ENCODE measurements at regions not wholly inside any gene's neighbourhood (a gene's known extent, or its start where the extent isn't known, plus 50 kb on each side); places are given as distances from the start of the nearest gene placed in this dataset.
"Not testable (repeated sequence)": the region's sequence is repeated elsewhere in the genome, so short reads cannot be mapped to it uniquely, and the experiment has no call there.

DNA sequence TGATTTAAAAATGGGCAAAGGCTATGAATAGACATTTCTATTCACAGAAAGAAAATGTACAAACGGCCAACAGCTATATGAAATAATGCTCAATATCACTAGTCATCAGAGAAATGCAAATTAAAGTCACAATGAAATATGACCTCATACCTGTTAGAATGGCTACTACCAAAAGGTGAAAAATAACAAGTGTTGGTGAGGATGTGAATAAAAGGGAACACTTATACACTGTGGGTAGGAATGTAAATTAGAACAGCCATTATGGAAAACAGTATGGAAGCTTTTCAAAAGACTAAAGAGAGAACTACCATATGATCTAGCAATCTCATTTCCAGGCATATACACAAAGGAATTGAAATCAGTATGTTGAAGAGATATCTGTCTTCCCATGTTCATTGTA lies 118.9 kb upstream of the SPOPL start:
- no peak overlapping the region for H3K4me3 ChIP-seq (ENCODE audit: low read depth, low read length)
- ChIA-PET POLR2A (no interaction called here), CTCF (no interaction called here)
- TF ChIP-seq, protein P1, sequence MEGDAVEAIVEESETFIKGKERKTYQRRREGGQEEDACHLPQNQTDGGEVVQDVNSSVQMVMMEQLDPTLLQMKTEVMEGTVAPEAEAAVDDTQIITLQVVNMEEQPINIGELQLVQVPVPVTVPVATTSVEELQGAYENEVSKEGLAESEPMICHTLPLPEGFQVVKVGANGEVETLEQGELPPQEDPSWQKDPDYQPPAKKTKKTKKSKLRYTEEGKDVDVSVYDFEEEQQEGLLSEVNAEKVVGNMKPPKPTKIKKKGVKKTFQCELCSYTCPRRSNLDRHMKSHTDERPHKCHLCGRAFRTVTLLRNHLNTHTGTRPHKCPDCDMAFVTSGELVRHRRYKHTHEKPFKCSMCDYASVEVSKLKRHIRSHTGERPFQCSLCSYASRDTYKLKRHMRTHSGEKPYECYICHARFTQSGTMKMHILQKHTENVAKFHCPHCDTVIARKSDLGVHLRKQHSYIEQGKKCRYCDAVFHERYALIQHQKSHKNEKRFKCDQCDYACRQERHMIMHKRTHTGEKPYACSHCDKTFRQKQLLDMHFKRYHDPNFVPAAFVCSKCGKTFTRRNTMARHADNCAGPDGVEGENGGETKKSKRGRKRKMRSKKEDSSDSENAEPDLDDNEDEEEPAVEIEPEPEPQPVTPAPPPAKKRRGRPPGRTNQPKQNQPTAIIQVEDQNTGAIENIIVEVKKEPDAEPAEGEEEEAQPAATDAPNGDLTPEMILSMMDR (IDR thresholded peaks at IDR 0.05; ENCODE audit: insufficient read depth, low read length, missing control alignments) = no peak
- no peak for DNase-seq (ENCODE audit: low read depth, low spot score)

DNA sequence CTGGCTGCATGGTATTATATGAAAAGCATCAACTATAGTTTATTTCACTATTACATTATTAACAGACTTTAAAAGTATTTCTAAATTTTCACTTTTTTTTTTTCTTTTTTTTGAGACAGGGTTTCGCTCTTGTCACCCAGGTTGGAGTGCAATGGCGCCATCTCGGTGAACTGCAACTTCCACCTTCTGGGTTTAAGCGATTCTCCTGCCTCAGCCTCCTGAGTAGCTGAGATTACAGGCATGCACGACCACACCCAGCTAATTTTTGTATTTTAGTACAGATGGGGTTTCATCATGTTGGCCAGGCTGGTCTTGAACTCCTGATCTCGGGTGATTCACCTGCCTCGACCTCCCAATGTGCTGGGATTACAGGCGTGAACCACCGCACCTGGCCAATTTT lies 115.4 kb upstream of the SPOPL start:
- H3K4me3 ChIP-seq (ENCODE audit: low read depth, low read length); DNase-seq (ENCODE audit: low read depth, low spot score); POLR2A ChIA-PET: not testable (repeated sequence)
- CTCF ChIA-PET = interaction anchor here (1.4 kb wide), 1 partner anchor 13 kb away, joined by 5 read pairs; no protein-coding TSS in a partner anchor

DNA sequence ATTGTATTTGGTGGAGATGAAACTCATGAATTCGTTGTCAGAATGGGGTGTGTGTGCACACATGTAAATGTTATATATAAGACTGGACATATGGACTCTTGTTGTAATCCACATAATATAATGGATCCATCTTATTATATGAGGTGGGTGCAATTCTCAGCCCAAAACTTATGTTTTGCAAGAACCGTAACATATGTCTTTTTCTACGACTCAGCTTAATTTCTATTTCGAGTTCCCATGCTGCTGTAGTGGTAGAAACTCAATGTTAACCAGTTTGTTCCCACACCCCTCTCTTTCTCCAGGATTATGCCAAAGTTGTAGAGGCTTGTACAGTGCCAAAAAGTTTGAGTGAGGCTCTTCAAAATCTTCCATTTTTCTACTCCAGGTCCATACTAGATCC lies 112.5 kb upstream of the SPOPL start:
- no peak for DNase-seq (ENCODE audit: low read depth, low spot score)
- H3K4me3 ChIP-seq (ENCODE audit: low read depth, low read length) = no peak overlapping the region
- ChIA-PET POLR2A (no interaction called here), CTCF (interaction anchor here (2.0 kb wide), 1 partner anchor 14 kb away, joined by 5 read pairs; no protein-coding TSS in a partner anchor)
- TF ChIP-seq, protein P1 (IDR thresholded peaks at IDR 0.05; ENCODE audit: insufficient read depth, low read length, missing control alignments) = no peak

DNA sequence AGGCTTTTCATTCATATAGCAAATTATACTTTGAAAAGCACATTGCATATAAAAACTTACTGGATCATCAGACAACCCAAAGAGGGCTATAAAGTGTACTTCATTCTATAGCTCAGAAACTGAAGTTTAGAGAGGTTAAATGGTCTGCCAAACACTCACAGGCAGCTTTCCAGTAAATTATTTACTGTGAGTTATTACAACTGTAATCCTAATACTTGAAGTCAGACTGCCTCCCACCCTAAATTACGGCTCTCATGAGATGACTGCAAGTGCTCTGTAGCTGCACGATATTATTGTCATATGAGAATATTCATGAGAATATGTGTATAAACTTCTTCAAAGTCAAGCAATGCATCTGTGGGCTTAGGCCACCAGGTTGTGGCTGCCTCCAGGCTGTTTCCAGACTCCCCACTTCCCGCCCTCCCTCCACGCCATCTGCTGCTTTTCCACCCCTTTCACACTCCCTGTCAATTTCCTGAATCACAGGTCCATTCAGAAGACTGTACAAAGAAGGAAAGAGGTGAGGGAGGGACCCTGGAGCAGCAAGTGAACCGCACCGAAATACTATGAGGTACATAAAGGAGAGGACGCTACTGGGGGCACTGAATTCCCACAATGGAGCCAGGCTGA lies 111.1 kb upstream of the SPOPL start:
- TF ChIP-seq, protein P1 (IDR thresholded peaks at IDR 0.05; ENCODE audit: insufficient read depth, low read length, missing control alignments) = no peak
- no peak for DNase-seq (ENCODE audit: low read depth, low spot score)
- ChIA-PET POLR2A (no interaction called here), CTCF (interaction anchor here (0.7 to 2.1 kb wide), 2 partner anchors 15 to 16 kb away, joined by 3 to 9 read pairs; no protein-coding TSS in a partner anchor)
- H3K4me3 ChIP-seq (ENCODE audit: low read depth, low read length) = no peak overlapping the region

DNA sequence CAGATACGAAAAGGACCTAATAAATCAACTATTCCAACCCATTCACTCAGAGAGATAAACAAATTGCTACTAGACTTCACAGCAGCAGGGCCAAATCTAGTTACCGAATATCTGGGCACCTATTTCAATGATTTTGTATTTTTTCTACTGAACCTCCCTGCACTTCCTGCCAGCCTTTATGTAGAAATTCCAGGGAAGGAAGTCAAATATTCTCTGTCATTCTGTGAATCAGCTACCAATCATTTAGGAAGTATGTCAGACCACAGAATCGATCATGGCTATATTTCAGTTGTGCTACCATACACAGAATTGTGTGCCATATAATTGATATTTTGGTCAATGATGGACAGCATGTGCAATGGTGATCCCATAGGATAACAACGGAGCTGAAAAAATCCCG lies 109.6 kb upstream of the SPOPL start:
- TF ChIP-seq, protein P1 (IDR thresholded peaks at IDR 0.05; ENCODE audit: insufficient read depth, low read length, missing control alignments) = no peak
- no peak overlapping the region for H3K4me3 ChIP-seq (ENCODE audit: low read depth, low read length)
- CTCF ChIA-PET = interaction anchor here (2.1 kb wide), 1 partner anchor 18 kb away, joined by 9 read pairs; no protein-coding TSS in a partner anchor
- no peak for DNase-seq (ENCODE audit: low read depth, low spot score)
- POLR2A ChIA-PET = no interaction called here

DNA sequence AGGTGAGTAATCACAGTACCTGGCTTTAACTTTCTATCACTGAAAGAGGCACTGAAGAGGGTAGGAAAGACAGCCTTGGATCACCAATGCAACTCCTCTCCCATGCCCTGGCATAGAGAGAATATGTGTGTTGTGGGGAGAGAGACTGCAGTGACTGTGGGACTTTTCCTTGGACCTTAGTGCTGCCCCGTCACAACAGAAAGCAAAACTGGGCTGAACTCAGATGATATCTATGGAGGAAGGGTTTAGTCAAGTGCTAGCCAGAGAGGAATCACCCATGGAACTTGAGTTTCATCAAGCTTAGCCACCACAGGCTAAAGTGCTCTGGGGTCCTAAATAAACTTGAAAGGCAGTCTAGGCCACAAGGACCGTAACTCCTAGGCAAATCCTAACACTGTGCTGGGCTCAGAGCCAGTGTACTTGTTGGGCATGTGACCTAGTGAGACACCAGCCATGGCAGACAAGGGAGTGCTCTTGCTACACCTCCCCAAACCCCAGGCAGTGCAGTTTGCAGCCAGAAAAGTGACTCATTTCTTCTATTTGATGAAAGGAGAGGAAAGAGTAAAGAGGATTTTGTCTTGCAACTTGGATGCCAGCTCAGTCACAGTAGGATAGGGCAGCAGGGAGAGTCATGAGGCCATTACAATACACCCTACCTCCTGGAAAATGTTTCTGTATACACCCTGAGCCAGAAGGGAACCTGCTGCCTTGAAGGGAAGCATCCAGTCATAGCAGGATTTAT lies 105.8 kb upstream of the SPOPL start:
- ChIA-PET CTCF (no interaction called here), POLR2A (no interaction called here)
- DNase-seq (ENCODE audit: low read depth, low spot score) = no peak
- H3K4me3 ChIP-seq (ENCODE audit: low read depth, low read length) = no peak overlapping the region
- TF ChIP-seq, protein P1 (IDR thresholded peaks at IDR 0.05; ENCODE audit: insufficient read depth, low read length, missing control alignments) = no peak
